ENCODE measurements at regions not wholly inside any gene's neighbourhood (a gene's known extent, or its start where the extent isn't known, plus 50 kb on each side); places are given as distances from the start of the nearest gene placed in this dataset.

DNA sequence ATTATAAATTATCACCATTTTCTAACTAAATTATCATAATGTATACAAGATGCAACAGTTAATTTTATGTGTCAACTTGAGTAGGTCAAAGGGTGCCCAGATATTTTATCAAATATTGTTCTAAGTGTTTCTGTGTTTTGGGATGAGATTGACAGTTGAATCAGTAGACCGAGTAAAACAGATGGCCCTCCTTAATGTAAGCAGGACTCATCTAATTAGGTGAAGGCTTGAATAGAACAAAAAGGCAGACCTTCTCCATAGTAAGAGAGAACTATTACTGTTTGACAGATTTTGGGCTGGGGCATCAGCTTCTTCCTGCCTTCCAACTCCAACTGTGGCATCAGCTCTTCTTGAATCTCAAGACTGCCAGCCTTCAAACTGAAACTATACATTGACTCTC, 185.8 kb downstream of the TRAM1L1 start:
- H3K4me1 ChIP-seq, result no peaks in the 10 kb centered on the region
- no peak overlapping the region for H3K27ac ChIP-seq
- TF ChIP-seq, protein P1, sequence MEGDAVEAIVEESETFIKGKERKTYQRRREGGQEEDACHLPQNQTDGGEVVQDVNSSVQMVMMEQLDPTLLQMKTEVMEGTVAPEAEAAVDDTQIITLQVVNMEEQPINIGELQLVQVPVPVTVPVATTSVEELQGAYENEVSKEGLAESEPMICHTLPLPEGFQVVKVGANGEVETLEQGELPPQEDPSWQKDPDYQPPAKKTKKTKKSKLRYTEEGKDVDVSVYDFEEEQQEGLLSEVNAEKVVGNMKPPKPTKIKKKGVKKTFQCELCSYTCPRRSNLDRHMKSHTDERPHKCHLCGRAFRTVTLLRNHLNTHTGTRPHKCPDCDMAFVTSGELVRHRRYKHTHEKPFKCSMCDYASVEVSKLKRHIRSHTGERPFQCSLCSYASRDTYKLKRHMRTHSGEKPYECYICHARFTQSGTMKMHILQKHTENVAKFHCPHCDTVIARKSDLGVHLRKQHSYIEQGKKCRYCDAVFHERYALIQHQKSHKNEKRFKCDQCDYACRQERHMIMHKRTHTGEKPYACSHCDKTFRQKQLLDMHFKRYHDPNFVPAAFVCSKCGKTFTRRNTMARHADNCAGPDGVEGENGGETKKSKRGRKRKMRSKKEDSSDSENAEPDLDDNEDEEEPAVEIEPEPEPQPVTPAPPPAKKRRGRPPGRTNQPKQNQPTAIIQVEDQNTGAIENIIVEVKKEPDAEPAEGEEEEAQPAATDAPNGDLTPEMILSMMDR (IDR thresholded peaks at IDR 0.05), result no peak
- TF ChIP-seq POLR2A (IDR thresholded peaks at IDR 0.05), result no peak
- no peaks in the 10 kb centered on the region for H3K36me3 ChIP-seq
- intact Hi-C loops (cut with DNase I; ENCODE audit: low total_unique reads), result no loop called here
- no peak overlapping the region for H3K4me3 ChIP-seq
- H3K27me3 ChIP-seq, result no peaks in the 10 kb centered on the region
- no peak for DNase-seq
- H3K9me3 ChIP-seq, result peaks cover 0 to 4% of the 10 kb centered on the region in 2 donors

DNA sequence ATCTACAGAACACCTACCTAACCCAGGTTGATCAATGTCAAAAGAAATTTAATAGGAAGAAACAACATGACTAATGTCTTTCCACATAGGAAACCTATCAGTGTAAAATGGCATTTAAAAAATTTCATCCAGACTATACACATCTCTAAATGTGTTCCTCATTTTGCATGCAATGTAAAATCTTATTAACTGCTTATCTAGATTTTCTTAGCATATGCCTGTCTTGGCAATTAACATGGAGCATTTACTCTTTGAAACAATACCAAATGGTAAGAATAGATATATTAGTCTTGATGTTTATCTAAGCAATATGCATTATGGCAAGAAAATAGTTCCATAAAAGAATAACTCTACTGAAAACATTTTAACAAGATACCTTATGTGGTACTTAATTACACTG, 199.8 kb downstream of the TRAM1L1 start:
- DNase-seq, result no peak

DNA sequence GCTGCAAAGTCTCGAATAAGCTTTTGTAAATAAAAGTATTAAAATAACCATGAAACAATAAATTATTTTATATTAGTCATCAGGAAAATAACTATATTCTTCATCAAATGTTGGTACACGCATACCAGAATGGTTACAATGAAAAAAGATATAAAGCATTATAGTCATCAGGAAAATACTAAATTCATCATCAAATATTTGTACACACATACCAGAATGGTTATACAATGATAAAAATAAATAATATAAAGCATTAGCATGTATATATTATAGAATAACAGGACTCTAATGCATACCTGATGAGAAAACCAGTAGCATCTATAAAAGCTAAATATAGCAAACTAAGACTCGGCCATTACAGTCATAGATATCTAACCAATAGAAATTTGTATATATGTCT, 202.9 kb downstream of the TRAM1L1 start:
- no peaks in the 10 kb centered on the region for H3K36me3 ChIP-seq
- TF ChIP-seq, protein P1 (IDR thresholded peaks at IDR 0.05), result no peak
- no peak for TF ChIP-seq POLR2A (IDR thresholded peaks at IDR 0.05)
- no peaks in the 10 kb centered on the region for H3K4me1 ChIP-seq
- intact Hi-C loops (cut with DNase I; ENCODE audit: low total_unique reads), result no loop called here
- no peaks in the 10 kb centered on the region for H3K9me3 ChIP-seq
- H3K4me3 ChIP-seq, result no peak overlapping the region
- DNase-seq, result no peak
- H3K27ac ChIP-seq, result no peak overlapping the region
- H3K27me3 ChIP-seq, result no peaks in the 10 kb centered on the region

More for the DNA sequence above, 199.8 kb downstream of the TRAM1L1 start:
- Histone ChIP-seq H3K27ac (no peak overlapping the region), H3K4me3 (no peak overlapping the region), H3K36me3 (no peaks in the 10 kb centered on the region), H3K9me3 (no peaks in the 10 kb centered on the region), H3K27me3 (no peaks in the 10 kb centered on the region), H3K4me1 (no peaks in the 10 kb centered on the region)
- TF ChIP-seq, protein P1 (IDR thresholded peaks at IDR 0.05), result no peak
- no peak for TF ChIP-seq POLR2A (IDR thresholded peaks at IDR 0.05)
- intact Hi-C loops (cut with DNase I; ENCODE audit: low total_unique reads), result no loop called here

DNA sequence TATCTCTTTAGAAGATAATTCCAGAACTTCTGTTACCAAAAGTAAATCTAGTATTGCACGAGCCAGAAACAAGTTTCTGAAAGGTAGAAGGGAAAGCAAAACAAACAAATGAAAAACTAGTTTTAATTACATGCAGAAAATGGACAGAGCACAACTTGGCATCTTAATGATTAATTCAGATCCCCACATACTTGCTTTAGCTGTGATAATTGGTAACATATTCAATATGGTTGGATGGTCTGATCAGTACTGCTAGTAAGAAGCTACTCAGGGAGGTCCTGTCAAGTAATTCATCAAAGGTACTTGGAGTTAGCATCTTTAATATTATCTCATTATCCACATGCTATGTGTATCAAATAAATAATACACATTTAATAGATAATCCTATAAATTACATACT, 204.3 kb downstream of the TRAM1L1 start:
- intact Hi-C loops (cut with DNase I; ENCODE audit: low total_unique reads), result no loop called here
- Histone ChIP-seq H3K27ac (no peak overlapping the region), H3K4me1 (no peaks in the 10 kb centered on the region), H3K9me3 (no peaks in the 10 kb centered on the region), H3K4me3 (no peak overlapping the region), H3K36me3 (no peaks in the 10 kb centered on the region), H3K27me3 (peaks cover 0 to 4% of the 10 kb centered on the region in 2 donors)
- TF ChIP-seq, protein P1 (IDR thresholded peaks at IDR 0.05), result no peak
- TF ChIP-seq POLR2A (IDR thresholded peaks at IDR 0.05), result no peak
- no peak for DNase-seq

DNA sequence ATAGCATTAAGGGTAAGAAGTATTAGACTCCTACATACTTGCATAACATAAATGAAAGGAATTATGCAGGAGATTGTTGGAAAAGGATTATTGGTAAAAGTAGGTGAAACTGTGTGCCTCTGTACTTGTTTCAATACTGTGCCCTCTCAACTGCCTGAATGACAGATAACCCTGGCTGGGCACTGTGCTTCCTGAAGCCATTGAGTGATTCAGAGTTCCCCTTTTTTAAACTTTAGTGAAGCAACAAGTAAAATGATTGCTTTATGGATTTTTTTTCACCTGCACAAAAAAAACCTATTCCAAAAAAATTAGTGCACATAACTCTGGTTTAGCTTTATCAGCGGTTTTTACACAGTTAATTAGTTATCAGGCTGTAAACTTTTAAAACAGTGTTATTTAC, 204.8 kb downstream of the TRAM1L1 start:
- no peak for TF ChIP-seq POLR2A (IDR thresholded peaks at IDR 0.05)
- TF ChIP-seq, protein P1 (IDR thresholded peaks at IDR 0.05), result no peak
- no peaks in the 10 kb centered on the region for H3K4me1 ChIP-seq
- DNase-seq, result no peak
- H3K4me3 ChIP-seq, result no peak overlapping the region
- intact Hi-C loops (cut with DNase I; ENCODE audit: low total_unique reads), result no loop called here
- H3K9me3 ChIP-seq, result no peaks in the 10 kb centered on the region
- H3K36me3 ChIP-seq, result no peaks in the 10 kb centered on the region
- H3K27ac ChIP-seq, result no peak overlapping the region
- peaks cover 0 to 4% of the 10 kb centered on the region in 2 donors for H3K27me3 ChIP-seq
